OCI-LY3 (cell line): ENCODE measurements at regions not wholly inside any gene's neighbourhood (a gene's known extent, or its start where the extent isn't known, plus 50 kb on each side); places are given as distances from the start of the nearest gene placed in this dataset.

Experiments
- CTCF ChIP-seq: fragments of 200-600, 300-600 bp; sonication (generic); IDR thresholded peaks from 2 replicates; pipeline ENCODE4 v1.5.1; 2014; ENCODE audit warnings: antibody characterized with exemption, low read length, low read depth
- EZH2phosphoT487 ChIP-seq: fragments of 200-600 bp; shearing (Covaris generic); IDR thresholded peaks from 2 replicates; pipeline ENCODE4 v1.6.1; 2018; ENCODE audit warnings: antibody characterized with exemption, mixed run types, low read depth

GRCh38 chr18:10239103-10239502 is 215.3 kb upstream of the APCDD1 start:
- TF ChIP-seq CTCF: no peak
- TF ChIP-seq EZH2phosphoT487: no peak
